Ascending aorta (tissue), 2 donors: ENCODE measurements at regions not wholly inside any gene's neighbourhood (a gene's known extent, or its start where the extent isn't known, plus 50 kb on each side); places are given as distances from the start of the nearest gene placed in this dataset.

ENCODE experiments used
- DNase-seq, 2 donors: peaks; one replicate each; pipeline ENCODE4 v3.0.0-alpha.2; 2019; ENCODE audit warnings: low spot score in 2 of 2
- H3K27ac ChIP-seq, 2 donors: fragments of 200-600 bp; sonication (generic); one replicate each; pipeline ENCODE4 v1.5.1; 2016 to 2017; ENCODE audit warnings: mild to moderate bottlenecking in 1 of 2
- H3K27me3 ChIP-seq: fragments of 200-600 bp; sonication (generic); one replicate; pipeline ENCODE4 v1.5.1; 2017
- H3K36me3 ChIP-seq, 2 donors: fragments of 200-600 bp; sonication (generic); one replicate each; pipeline ENCODE4 v1.5.1; 2016
- H3K4me1 ChIP-seq, 2 donors: fragments of 200-600 bp; sonication (generic); one replicate each; pipeline ENCODE4 v1.5.1; 2016 to 2017; ENCODE audit warnings: mild to moderate bottlenecking in 1 of 2
- H3K4me3 ChIP-seq, 2 donors: fragments of 200-600 bp; sonication (generic); one replicate each; pipeline ENCODE4 v1.5.1; 2016 to 2017; ENCODE audit warnings: mild to moderate bottlenecking in 1 of 2
- H3K9me3 ChIP-seq, 2 donors: fragments of 200-600 bp; sonication (generic); one replicate each; pipeline ENCODE4 v1.5.1; 2016
- intact Hi-C: fragments of 100-400 bp; cut with DNase I; formaldehyde crosslinking; loops from one replicate; pipeline ENCODE4 v1.15.1; 2023
- TF ChIP-seq, protein P1 (sequence below), 3 experiments: fragments of 200-600 bp in 2 of 3; fragments of 450-650 bp in 1 of 3; sonication (generic) in 2 of 3; IDR thresholded peaks; one replicate each; pipeline ENCODE4 v1.5.1; 2016 to 2019; ENCODE audit warnings: antibody characterized with exemption in 3 of 3, mild to moderate bottlenecking in 1 of 3, moderate library complexity in 1 of 3

DNA sequence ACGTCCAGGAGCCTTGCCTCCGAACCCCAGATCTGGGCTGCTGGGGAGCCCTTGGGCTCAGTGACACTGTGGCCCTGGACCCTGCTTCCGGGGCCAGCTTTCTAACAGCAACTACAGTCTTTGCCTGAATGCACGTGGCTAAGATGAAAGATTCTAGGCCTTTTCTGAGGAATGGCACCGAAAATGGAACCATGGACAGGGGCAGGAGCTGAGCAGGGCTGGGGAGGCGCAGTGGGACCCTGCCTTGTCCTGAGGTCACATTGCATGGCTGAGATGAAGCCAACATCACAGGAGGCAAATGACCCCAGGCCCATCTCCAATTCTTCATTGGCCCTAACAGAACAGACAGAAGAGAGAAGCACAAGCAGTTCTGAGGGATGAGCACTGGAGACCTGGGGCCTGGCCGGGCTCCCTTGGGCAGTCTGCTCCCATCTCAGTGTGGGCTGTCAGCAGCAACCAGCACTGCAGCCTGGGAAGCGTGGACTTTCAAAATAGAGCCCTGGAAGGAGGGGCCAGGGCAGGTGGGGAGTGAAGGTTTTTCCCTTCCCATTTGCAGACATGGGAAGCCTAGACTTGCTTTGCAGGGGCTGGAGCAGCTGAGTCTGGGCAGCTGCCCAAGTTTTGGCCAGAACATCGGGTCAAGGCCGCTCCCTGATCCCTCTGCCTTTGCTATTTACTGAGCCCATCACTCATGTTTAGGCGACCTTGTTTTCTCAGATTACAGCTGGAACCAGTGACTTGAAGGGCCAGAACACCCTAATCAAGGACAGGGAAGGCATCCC, 114.4 kb upstream of the TCERG1L start:
- no peak for DNase-seq
- H3K27ac ChIP-seq = no peak overlapping the region
- TF ChIP-seq, protein P1, sequence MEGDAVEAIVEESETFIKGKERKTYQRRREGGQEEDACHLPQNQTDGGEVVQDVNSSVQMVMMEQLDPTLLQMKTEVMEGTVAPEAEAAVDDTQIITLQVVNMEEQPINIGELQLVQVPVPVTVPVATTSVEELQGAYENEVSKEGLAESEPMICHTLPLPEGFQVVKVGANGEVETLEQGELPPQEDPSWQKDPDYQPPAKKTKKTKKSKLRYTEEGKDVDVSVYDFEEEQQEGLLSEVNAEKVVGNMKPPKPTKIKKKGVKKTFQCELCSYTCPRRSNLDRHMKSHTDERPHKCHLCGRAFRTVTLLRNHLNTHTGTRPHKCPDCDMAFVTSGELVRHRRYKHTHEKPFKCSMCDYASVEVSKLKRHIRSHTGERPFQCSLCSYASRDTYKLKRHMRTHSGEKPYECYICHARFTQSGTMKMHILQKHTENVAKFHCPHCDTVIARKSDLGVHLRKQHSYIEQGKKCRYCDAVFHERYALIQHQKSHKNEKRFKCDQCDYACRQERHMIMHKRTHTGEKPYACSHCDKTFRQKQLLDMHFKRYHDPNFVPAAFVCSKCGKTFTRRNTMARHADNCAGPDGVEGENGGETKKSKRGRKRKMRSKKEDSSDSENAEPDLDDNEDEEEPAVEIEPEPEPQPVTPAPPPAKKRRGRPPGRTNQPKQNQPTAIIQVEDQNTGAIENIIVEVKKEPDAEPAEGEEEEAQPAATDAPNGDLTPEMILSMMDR (IDR thresholded peaks at IDR 0.05) = no peak
- no peaks in the 10 kb centered on the region for H3K4me1 ChIP-seq
- H3K9me3 ChIP-seq = no peaks in the 10 kb centered on the region
- intact Hi-C loops = no loop called here
- H3K27me3 ChIP-seq = no peaks in the 10 kb centered on the region
- H3K36me3 ChIP-seq = no peaks in the 10 kb centered on the region
- H3K4me3 ChIP-seq = no peak overlapping the region

DNA sequence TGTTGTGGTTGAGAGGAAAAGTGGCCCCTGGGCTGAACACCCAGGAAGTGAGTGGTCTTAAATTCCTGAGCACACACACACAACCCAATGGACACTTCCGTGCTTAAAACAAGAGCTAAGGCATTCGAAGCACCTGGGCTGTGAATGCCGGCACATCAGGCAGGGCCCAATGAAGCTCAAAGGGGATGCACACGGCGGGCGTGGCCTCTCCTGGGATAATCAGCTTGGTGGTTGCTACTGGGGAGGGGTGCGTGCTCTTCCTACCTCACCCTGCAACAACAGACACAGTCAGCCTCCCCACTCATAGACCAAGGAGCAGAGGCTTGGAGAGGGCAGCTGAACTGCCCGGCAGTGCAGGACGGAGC, 115.0 kb upstream of the TCERG1L start:
- TF ChIP-seq, protein P1 (IDR thresholded peaks at IDR 0.05) = no peak
- H3K4me3 ChIP-seq = no peak overlapping the region
- H3K27me3 ChIP-seq = no peaks in the 10 kb centered on the region
- no peak overlapping the region for H3K27ac ChIP-seq
- intact Hi-C loops = no loop called here
- DNase-seq = no peak
- H3K4me1 ChIP-seq = no peaks in the 10 kb centered on the region
- no peaks in the 10 kb centered on the region for H3K9me3 ChIP-seq
- H3K36me3 ChIP-seq = no peaks in the 10 kb centered on the region

DNA sequence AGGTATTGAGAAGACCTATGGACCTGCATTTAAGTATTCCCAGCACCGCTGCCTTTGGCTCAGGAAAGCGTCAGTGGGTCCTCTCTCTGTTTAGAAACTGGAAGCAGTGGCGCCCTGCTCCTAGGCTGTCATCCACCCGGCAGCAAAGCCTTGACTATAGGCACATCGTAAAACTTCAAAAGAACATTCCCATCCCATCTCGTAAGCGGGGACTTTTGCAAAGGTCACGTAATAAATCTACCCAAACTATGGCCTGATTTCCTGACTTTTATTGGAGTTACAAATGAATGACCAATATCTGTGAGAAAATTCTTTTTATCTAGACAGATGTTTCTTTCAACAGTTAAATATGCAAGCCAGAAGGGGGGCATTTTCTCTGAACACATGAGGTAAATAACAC, 115.8 kb upstream of the TCERG1L start:
- Histone ChIP-seq H3K27me3 (no peaks in the 10 kb centered on the region), H3K9me3 (no peaks in the 10 kb centered on the region), H3K4me3 (no peak overlapping the region), H3K4me1 (no peaks in the 10 kb centered on the region), H3K27ac (no peak overlapping the region), H3K36me3 (no peaks in the 10 kb centered on the region)
- no peak for DNase-seq
- intact Hi-C loops = no loop called here
- TF ChIP-seq, protein P1 (IDR thresholded peaks at IDR 0.05) = no peak

DNA sequence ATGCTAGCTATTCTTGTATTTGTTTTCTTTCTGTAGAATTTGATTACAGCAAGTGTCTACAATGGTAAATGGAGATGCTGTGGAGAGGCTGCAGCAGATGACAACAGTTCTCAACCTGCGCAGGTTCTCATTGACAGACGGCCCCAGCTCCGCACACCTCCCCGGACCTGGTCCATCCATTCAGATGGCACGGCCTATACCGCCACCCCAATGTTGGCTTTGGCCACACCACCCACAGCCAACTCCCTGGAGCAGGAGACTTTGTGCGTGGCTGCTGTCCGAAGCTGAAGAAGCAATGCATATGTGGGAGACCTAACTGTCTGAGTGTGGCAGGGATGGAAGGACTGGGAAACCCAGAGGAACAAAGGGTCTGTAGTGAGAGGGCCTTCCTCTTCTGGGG, 116.4 kb upstream of the TCERG1L start:
- Histone ChIP-seq H3K9me3 (no peaks in the 10 kb centered on the region), H3K27ac (no peak overlapping the region), H3K4me3 (no peak overlapping the region), H3K4me1 (no peaks in the 10 kb centered on the region), H3K36me3 (no peaks in the 10 kb centered on the region), H3K27me3 (no peaks in the 10 kb centered on the region)
- TF ChIP-seq, protein P1 (IDR thresholded peaks at IDR 0.05) = no peak
- no peak for DNase-seq
- intact Hi-C loops = no loop called here

DNA sequence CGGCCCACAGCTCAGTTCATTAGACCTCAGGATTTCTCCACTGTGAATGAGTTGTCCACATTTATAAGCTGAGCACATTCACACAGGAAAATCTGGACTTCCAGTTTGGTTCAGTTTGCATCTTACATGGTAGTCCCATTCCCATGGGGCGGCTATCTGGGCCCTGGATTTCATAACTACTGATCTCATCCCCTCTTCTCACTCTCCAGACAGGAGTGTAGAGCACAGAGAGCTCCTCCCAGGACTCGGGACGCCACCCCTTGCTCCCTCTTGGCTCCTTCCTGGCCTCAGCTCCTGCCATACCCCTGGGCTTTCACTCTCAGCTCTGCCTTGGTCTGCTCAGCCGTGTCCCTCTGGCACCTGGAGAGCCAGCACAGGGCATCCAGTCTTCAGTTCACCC, 117.6 kb upstream of the TCERG1L start:
- Histone ChIP-seq H3K27ac (no peak overlapping the region), H3K27me3 (no peaks in the 10 kb centered on the region), H3K36me3 (no peaks in the 10 kb centered on the region), H3K9me3 (no peaks in the 10 kb centered on the region), H3K4me3 (no peak overlapping the region), H3K4me1 (no peaks in the 10 kb centered on the region)
- intact Hi-C loops = no loop called here
- DNase-seq = no peak
- TF ChIP-seq, protein P1 (IDR thresholded peaks at IDR 0.05) = no peak

DNA sequence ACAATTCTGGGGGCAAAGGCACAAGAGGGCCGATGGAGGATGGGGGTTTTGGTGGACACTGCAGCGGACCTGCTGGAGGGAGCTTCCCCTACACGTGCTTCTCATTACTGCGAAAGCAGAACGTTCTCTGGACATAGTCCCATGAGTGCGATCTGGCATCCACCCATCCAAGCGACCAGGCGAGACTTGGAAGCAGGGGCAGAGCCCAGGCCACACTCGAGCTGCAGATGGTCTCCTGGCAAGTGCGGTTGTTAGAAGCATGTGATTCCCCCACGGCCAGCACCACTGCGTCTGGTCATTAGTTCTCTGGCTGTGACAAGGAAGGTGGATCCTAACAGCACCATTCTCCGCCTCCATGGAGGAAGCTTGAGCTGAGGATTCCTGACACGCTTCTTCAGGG, 118.4 kb upstream of the TCERG1L start:
- no peak for DNase-seq
- Histone ChIP-seq H3K27ac (no peak overlapping the region), H3K27me3 (no peaks in the 10 kb centered on the region), H3K4me3 (no peak overlapping the region), H3K4me1 (no peaks in the 10 kb centered on the region), H3K9me3 (no peaks in the 10 kb centered on the region), H3K36me3 (no peaks in the 10 kb centered on the region)
- TF ChIP-seq, protein P1 (IDR thresholded peaks at IDR 0.05) = no peak
- intact Hi-C loops = no loop called here
